HepG2 (cell line): ENCODE measurements at regions not wholly inside any gene's neighbourhood (a gene's known extent, or its start where the extent isn't known, plus 50 kb on each side); places are given as distances from the start of the nearest gene placed in this dataset.
A peak's percentile ranks its signal among the peaks of the same experiment; 100 is the strongest.

Experiments
- FOSL1 ChIP-seq: sonication (generic); formaldehyde crosslinking; IDR thresholded peaks from 2 replicates; pipeline ENCODE4 v1.9.0; 2021; ENCODE audit warnings: missing genetic modification reagents, borderline replicate concordance
- FOXC1 ChIP-seq: sonication (generic); formaldehyde crosslinking; IDR thresholded peaks from 2 replicates; pipeline ENCODE4 v1.8.0; 2022; ENCODE audit warnings: mild to moderate bottlenecking, missing genetic modification reagents, borderline replicate concordance
- FOXK2 ChIP-seq: fragments of 450-650 bp; IDR thresholded peaks from 2 replicates; pipeline ENCODE4 v1.6.1; 2016
- HMG20A ChIP-seq: IDR thresholded peaks from 2 replicates; pipeline ENCODE4 v1.6.1; 2016; ENCODE audit warnings: borderline replicate concordance
- HNRNPL ChIP-seq: fragments of 200-400 bp; formaldehyde crosslinking; IDR thresholded peaks from 2 replicates; pipeline ENCODE4 v1.6.1; 2017; ENCODE audit warnings: mild to moderate bottlenecking, low read depth, low read length
- MIER3 ChIP-seq: IDR thresholded peaks from 2 replicates; pipeline ENCODE4 v1.6.1; 2016; ENCODE audit warnings: missing compliant biosample characterization, borderline replicate concordance
- MIXL1 ChIP-seq: IDR thresholded peaks from 2 replicates; pipeline ENCODE4 v1.6.1; 2016
- MTA1 ChIP-seq: sonication (generic); formaldehyde crosslinking; IDR thresholded peaks from 2 replicates; pipeline ENCODE4 v1.4.0; 2020; ENCODE audit warnings: missing genetic modification reagents, mild to moderate bottlenecking, borderline replicate concordance
- NR2C2 ChIP-seq: sonication (generic); formaldehyde crosslinking; IDR thresholded peaks from 2 replicates; pipeline ENCODE4 v1.4.0; 2020; ENCODE audit warnings: missing genetic modification reagents, mild to moderate bottlenecking, moderate library complexity, borderline replicate concordance
- SALL1 ChIP-seq: sonication (generic); formaldehyde crosslinking; IDR thresholded peaks from 2 replicates; pipeline ENCODE4 v1.8.0; 2022; ENCODE audit warnings: mild to moderate bottlenecking, missing genetic modification reagents
- SYNCRIP ChIP-seq: fragments of 200-400 bp; formaldehyde crosslinking; IDR thresholded peaks from 2 replicates; pipeline ENCODE4 v1.6.1; 2018; ENCODE audit warnings: mild to moderate bottlenecking, low read depth, low read length; ENCODE audit not compliant: insufficient read depth
- TBX2 ChIP-seq: sonication (generic); formaldehyde crosslinking; IDR thresholded peaks from 2 replicates; pipeline ENCODE4 v1.5.0; 2020; ENCODE audit warnings: missing genetic modification reagents, mild to moderate bottlenecking, borderline replicate concordance
- TCF7L2 ChIP-seq: IDR thresholded peaks from 2 replicates; pipeline ENCODE4 v1.6.1; 2011; ENCODE audit warnings: mild to moderate bottlenecking, low read depth, low read length, moderate library complexity
- TMF1 ChIP-seq: sonication (generic); formaldehyde crosslinking; IDR thresholded peaks from 2 replicates; pipeline ENCODE4 v1.8.1; 2022; ENCODE audit warnings: low read depth, missing genetic modification reagents
- ZNF280D ChIP-seq: sonication (generic); formaldehyde crosslinking; IDR thresholded peaks from 2 replicates; pipeline ENCODE4 v1.5.1; 2020; ENCODE audit warnings: mild to moderate bottlenecking, missing genetic modification reagents
- ZNF326 ChIP-seq: sonication (generic); formaldehyde crosslinking; IDR thresholded peaks from 2 replicates; pipeline ENCODE4 v1.4.0; 2020; ENCODE audit warnings: missing genetic modification reagents, borderline replicate concordance
- ZNF337 ChIP-seq: sonication (generic); formaldehyde crosslinking; IDR thresholded peaks from 2 replicates; pipeline ENCODE4 v1.5.1; 2020; ENCODE audit warnings: missing genetic modification reagents, low read depth, mild to moderate bottlenecking, borderline replicate concordance
- ZNF678 ChIP-seq: sonication (generic); formaldehyde crosslinking; IDR thresholded peaks from 2 replicates; pipeline ENCODE4 v1.4.0; 2020; ENCODE audit warnings: mild to moderate bottlenecking, missing genetic modification reagents
- ZNF710 ChIP-seq: sonication (generic); formaldehyde crosslinking; IDR thresholded peaks from 2 replicates; pipeline ENCODE4 v1.5.0; 2020; ENCODE audit warnings: mild to moderate bottlenecking, missing genetic modification reagents, borderline replicate concordance
- TF ChIP-seq, protein P1 (sequence below): sonication (generic); formaldehyde crosslinking; IDR thresholded peaks from 2 replicates; pipeline ENCODE4 v1.9.0; 2021; ENCODE audit warnings: missing genetic modification reagents, mild to moderate bottlenecking, borderline replicate concordance
- TF ChIP-seq, protein P2 (sequence below): IDR thresholded peaks from 2 replicates; pipeline ENCODE4 v1.6.1; 2018; ENCODE audit warnings: missing genetic modification reagents

GRCh38 chr20:50305636-50306477 is 115.2 kb downstream of the CEBPB start (continued):
- peak; percentile 93 for TF ChIP-seq ZNF280D (CRISPR knock-in tag)
- TF ChIP-seq FOXC1 (CRISPR knock-in tag), result peak; percentile 86; the same call in 1 of the 2 replicates
- peak; percentile 90; the same call in 1 of the 2 replicates for TF ChIP-seq MIER3
- TF ChIP-seq FOSL1 (CRISPR knock-in tag), result no peak; the same call in 1 of the 2 replicates
- peak; percentile 93 for TF ChIP-seq FOXK2
- TF ChIP-seq ZNF337 (CRISPR knock-in tag), result peak; percentile 64
- TF ChIP-seq, protein P1, sequence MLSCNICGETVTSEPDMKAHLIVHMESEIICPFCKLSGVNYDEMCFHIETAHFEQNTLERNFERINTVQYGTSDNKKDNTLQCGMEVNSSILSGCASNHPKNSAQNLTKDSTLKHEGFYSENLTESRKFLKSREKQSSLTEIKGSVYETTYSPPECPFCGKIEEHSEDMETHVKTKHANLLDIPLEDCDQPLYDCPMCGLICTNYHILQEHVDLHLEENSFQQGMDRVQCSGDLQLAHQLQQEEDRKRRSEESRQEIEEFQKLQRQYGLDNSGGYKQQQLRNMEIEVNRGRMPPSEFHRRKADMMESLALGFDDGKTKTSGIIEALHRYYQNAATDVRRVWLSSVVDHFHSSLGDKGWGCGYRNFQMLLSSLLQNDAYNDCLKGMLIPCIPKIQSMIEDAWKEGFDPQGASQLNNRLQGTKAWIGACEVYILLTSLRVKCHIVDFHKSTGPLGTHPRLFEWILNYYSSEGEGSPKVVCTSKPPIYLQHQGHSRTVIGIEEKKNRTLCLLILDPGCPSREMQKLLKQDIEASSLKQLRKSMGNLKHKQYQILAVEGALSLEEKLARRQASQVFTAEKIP (CRISPR knock-in tag), result no peak
- TF ChIP-seq ZNF326, result no peak
- TF ChIP-seq ZNF710 (CRISPR knock-in tag), result peak; percentile 73; the same call in 1 of the 2 replicates
- peak; percentile 60 for TF ChIP-seq MIXL1 (CRISPR knock-in tag)
- TF ChIP-seq SALL1 (CRISPR knock-in tag), result peak; percentile 96
- peak; percentile 96 for TF ChIP-seq HMG20A (CRISPR knock-in tag)
- 0 out of 2 replicates have a peak, but pooled peaks have one; percentile 35 for TF ChIP-seq TMF1 (CRISPR knock-in tag)
- TF ChIP-seq, protein P2, sequence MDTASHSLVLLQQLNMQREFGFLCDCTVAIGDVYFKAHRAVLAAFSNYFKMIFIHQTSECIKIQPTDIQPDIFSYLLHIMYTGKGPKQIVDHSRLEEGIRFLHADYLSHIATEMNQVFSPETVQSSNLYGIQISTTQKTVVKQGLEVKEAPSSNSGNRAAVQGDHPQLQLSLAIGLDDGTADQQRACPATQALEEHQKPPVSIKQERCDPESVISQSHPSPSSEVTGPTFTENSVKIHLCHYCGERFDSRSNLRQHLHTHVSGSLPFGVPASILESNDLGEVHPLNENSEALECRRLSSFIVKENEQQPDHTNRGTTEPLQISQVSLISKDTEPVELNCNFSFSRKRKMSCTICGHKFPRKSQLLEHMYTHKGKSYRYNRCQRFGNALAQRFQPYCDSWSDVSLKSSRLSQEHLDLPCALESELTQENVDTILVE (CRISPR knock-in tag), result peak; percentile 58; the same call in 1 of the 2 replicates
- peak; percentile 96 for TF ChIP-seq NR2C2
- no peak for TF ChIP-seq TCF7L2
- TF ChIP-seq ZNF678 (CRISPR knock-in tag), result peak; percentile 75
- no peak for TF ChIP-seq SYNCRIP
- peak; percentile 98 for TF ChIP-seq TBX2 (CRISPR knock-in tag)
- TF ChIP-seq MTA1, result peak; percentile 99
- TF ChIP-seq HNRNPL, result no peak; the same call in none of the 2 replicates
